A673 (cell line): ENCODE measurements at regions not wholly inside any gene's neighbourhood (a gene's known extent, or its start where the extent isn't known, plus 50 kb on each side); places are given as distances from the start of the nearest gene placed in this dataset.

Source experiments
- BruUV-seq: library from RNA; stranded (reverse); fragments of 400-500 nt; replicated peaks from 2 replicates; lab custom pipeline; 2021; lab: Mats Ljungman, UMichigan
- CTCF ChIA-PET: fragments of 300-600 bp; sonication (Branson Sonifier 250); formaldehyde crosslinking; loops from one replicate; lab custom pipeline; 2022; ENCODE audit warnings: antibody characterized with exemption; lab: Charles Lee
- POLR2A ChIA-PET: fragments of 300-600 bp; sonication (Branson Sonifier 250); formaldehyde crosslinking; loops from one replicate; lab custom pipeline; 2022; ENCODE audit warnings: antibody characterized with exemption; ENCODE audit not compliant: low non-redundant PET; lab: Charles Lee
- DNase-seq: peaks from one replicate; pipeline ENCODE4 v3.0.0-alpha.2; 2015; ENCODE audit warnings: low spot score
- H3K27ac ChIP-seq: fragments of 200-600 bp; sonication (generic); 2 replicates; pipeline ENCODE4 v1.5.1; 2016; ENCODE audit warnings: mixed run types, low read depth, mild to moderate bottlenecking, mixed read lengths, antibody characterized with exemption, low read length; ENCODE audit not compliant: poor library complexity, severe bottlenecking
- H3K27me3 ChIP-seq: fragments of 200-600 bp; sonication (generic); replicated peaks from 2 replicates; pipeline ENCODE4 v1.6.1; 2017; ENCODE audit warnings: mixed run types, low read depth, mild to moderate bottlenecking, mixed read lengths, antibody characterized with exemption, low read length; ENCODE audit not compliant: insufficient read depth, poor library complexity
- H3K36me3 ChIP-seq: fragments of 200-600 bp; sonication (generic); 2 replicates; pipeline ENCODE4 v1.6.1; 2016; ENCODE audit warnings: mixed run types, mild to moderate bottlenecking, mixed read lengths, antibody characterized with exemption, low read length; ENCODE audit not compliant: insufficient read depth, poor library complexity, severe bottlenecking
- H3K4me1 ChIP-seq: fragments of 200-600 bp; sonication (generic); 2 replicates; pipeline ENCODE4 v1.6.1; 2017; ENCODE audit warnings: mixed run types, mild to moderate bottlenecking, mixed read lengths, antibody characterized with exemption, low read length; ENCODE audit not compliant: insufficient read depth, poor library complexity, severe bottlenecking
- H3K4me3 ChIP-seq: fragments of 200-600 bp; sonication (generic); 2 replicates; pipeline ENCODE4 v1.5.1; 2016; ENCODE audit warnings: low read depth, mixed run types, mild to moderate bottlenecking, mixed read lengths, low read length; ENCODE audit not compliant: poor library complexity, severe bottlenecking
- H3K9me3 ChIP-seq: fragments of 200-600 bp; sonication (generic); 2 replicates; pipeline ENCODE4 v1.6.1; 2016; ENCODE audit warnings: mixed run types, low read depth, mild to moderate bottlenecking, mixed read lengths, antibody characterized with exemption, low read length; ENCODE audit not compliant: poor library complexity, severe bottlenecking
- CTCF ChIP-seq: fragments of 300-800, 200-600 bp; sonication (generic); conservative IDR thresholded peaks from 2 replicates; pipeline ENCODE4 v1.5.1; 2017; ENCODE audit warnings: low read depth, mild to moderate bottlenecking, antibody characterized with exemption, low read length, moderate library complexity, mixed read lengths
- EZH2 ChIP-seq: fragments of 200-600 bp; sonication (generic); IDR thresholded peaks from 2 replicates; pipeline ENCODE4 v1.6.1; 2017; ENCODE audit warnings: borderline replicate concordance, low read depth, mild to moderate bottlenecking, mixed read lengths, antibody characterized with exemption, low read length; ENCODE audit not compliant: poor library complexity, severe bottlenecking
- intact Hi-C: fragments of 100-400 bp; cut with micrococcal nuclease; formaldehyde crosslinking; loops from one replicate; pipeline ENCODE4 v1.10.0; 2022; ENCODE audit not compliant: unreplicated experiment

DNA sequence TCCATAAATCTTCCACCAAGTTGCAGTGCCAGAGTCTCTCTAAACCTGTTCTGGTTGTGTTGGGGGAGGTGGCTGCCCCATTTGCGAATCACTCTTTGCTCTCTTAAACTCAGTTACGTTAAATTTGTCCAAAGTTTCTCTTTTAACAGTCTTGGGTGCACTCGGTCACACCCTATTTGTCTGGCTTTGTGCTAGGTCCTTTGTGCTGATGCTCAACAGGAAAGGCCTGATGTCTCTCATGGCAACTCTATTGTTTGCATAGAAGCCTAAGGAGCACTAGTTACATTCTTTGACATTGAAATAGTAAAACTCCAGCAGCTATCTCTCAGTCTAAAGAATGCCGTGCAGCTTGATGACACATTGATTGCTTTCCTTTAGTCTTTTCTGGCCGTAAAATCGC lies 105.1 kb downstream of the TRMT11 start:
- DNase-seq, result peak; percentile 63
- intact Hi-C loops, result no loop called here
- Histone ChIP-seq H3K4me1 (no peaks in the 10 kb centered on the region), H3K27me3 (peaks cover 23% of the 10 kb centered on the region), H3K27ac (no peak overlapping the region), H3K4me3 (no peak overlapping the region), H3K9me3 (no peaks in the 10 kb centered on the region), H3K36me3 (no peaks in the 10 kb centered on the region)
- no peak for TF ChIP-seq CTCF
- no peak for TF ChIP-seq EZH2
- ChIA-PET CTCF (no interaction called here), POLR2A (interaction anchor here (0.7 kb wide), 1 partner anchor 1175 kb away, joined by 5 read pairs; the partner anchor contains the start of gene RNF146)
- no TSS peak for BruUV-seq

DNA sequence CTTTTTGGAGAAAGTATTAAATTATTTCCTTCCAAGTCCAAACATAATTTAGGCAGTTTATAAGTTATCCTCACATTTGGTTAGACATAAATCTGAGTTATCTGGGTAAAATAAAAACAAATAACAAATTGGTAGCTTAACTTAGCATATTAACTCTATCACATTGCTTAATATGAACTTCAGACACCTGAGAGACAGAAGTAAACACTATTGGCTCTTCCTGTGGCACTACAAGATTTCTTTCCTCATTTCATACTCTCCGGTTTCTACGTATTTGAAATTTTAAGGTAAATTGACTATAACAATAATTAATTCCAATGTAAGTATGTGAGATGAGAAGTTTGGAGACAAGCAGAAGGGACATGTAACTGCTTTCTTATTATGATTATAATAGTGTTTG lies 106.8 kb downstream of the TRMT11 start:
- intact Hi-C loops, result no loop called here
- no peaks in the 10 kb centered on the region for H3K36me3 ChIP-seq
- POLR2A ChIA-PET, result no interaction called here
- no peak for DNase-seq
- no peaks in the 10 kb centered on the region for H3K9me3 ChIP-seq
- CTCF ChIA-PET, result interaction anchor here (0.5 kb wide), 1 partner anchor 896 kb away, joined by 7 read pairs; no protein-coding TSS in a partner anchor
- H3K27me3 ChIP-seq, result peaks cover 40% of the 10 kb centered on the region
- no peak overlapping the region for H3K4me3 ChIP-seq
- no peaks in the 10 kb centered on the region for H3K4me1 ChIP-seq
- BruUV-seq, result no TSS peak
- no peak overlapping the region for H3K27ac ChIP-seq
- TF ChIP-seq EZH2, result no peak
- TF ChIP-seq CTCF, result no peak

DNA sequence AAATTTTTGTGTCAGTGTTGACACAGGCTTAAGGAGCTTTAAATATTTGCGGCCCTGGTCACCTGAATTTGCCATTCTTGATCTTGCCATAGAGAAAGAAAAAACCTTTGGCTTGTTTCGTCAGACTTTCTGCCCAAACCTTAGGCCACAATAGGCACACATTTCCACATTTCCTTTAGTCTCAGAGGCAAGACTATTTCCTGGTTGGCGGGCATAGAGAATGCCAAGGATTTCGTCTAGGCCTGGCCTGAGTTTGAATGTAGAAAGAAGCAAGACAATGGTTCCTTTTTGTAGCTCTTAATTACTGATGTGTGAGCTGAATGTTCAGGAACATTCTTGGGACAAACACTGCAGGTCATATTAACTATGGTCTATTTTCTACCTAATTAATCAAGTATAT lies 108.1 kb downstream of the TRMT11 start:
- Histone ChIP-seq H3K4me1 (no peaks in the 10 kb centered on the region), H3K36me3 (no peaks in the 10 kb centered on the region), H3K4me3 (no peak overlapping the region), H3K27ac (no peak overlapping the region), H3K9me3 (no peaks in the 10 kb centered on the region), H3K27me3 (peaks cover 44% of the 10 kb centered on the region)
- intact Hi-C loops, result no loop called here
- DNase-seq, result no peak
- CTCF ChIA-PET, result no interaction called here
- TF ChIP-seq CTCF (no peak), EZH2 (no peak)
- POLR2A ChIA-PET, result no interaction called here
- no TSS peak for BruUV-seq
